C4-2B (cell line): ENCODE measurements at regions not wholly inside any gene's neighbourhood (a gene's known extent, or its start where the extent isn't known, plus 50 kb on each side); places are given as distances from the start of the nearest gene placed in this dataset.

Experiments
- H3K27ac ChIP-seq: fragments of 450-650 bp; 2 replicates; pipeline ENCODE4 v1.5.1; 2017
- ZFX ChIP-seq: fragments of 450-650 bp; IDR thresholded peaks from 2 replicates; pipeline ENCODE4 v1.6.1; 2017
- TF ChIP-seq, protein P1 (sequence below): fragments of 450-650 bp; conservative IDR thresholded peaks from 2 replicates; pipeline ENCODE4 v1.5.1; 2017; ENCODE audit warnings: mild to moderate bottlenecking

DNA sequence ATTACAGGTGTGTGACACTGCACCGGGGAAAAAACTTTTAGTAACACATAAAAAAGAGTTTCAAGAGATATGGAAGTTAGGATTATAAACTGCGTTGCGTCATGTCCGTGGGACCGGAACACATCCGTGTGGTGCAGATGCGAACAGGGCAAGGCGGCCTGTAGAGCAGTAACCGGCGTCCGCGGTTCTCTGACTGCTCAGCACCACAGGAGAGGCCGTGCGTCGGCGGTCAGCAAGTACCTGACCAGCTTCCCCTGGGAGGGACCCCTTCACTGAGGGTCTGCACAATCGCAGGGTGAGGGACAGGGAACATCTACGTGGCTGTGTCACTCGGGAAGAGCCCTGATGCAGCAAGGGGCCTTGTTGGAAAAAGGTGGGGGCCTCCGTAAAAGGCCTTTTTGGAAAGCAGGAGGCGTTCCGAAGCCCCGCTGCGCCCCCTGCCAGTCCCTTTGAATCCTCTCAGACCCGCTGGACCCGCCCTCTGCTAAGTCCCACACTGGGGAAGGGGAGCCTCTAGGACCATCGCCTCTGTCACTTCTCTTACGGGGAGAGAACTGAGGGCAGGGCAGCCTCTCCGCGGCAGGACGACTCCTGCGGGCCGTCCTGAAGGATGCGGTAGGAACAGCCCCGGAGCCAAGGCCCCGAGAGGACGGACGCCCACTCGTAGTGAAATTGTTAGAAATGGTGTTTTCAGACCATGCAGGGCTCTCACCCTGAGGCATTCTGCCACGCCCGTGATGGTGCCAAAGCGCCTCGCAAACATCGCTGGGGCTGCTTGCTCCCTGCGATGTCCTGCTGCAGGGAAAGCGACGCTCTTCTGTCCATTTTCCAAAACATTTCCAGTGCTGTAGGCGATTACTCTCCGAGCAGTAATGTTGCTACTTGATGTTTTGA is 771.6 kb upstream of the COBL start:
- TF ChIP-seq, protein P1, sequence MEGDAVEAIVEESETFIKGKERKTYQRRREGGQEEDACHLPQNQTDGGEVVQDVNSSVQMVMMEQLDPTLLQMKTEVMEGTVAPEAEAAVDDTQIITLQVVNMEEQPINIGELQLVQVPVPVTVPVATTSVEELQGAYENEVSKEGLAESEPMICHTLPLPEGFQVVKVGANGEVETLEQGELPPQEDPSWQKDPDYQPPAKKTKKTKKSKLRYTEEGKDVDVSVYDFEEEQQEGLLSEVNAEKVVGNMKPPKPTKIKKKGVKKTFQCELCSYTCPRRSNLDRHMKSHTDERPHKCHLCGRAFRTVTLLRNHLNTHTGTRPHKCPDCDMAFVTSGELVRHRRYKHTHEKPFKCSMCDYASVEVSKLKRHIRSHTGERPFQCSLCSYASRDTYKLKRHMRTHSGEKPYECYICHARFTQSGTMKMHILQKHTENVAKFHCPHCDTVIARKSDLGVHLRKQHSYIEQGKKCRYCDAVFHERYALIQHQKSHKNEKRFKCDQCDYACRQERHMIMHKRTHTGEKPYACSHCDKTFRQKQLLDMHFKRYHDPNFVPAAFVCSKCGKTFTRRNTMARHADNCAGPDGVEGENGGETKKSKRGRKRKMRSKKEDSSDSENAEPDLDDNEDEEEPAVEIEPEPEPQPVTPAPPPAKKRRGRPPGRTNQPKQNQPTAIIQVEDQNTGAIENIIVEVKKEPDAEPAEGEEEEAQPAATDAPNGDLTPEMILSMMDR = no peak
- TF ChIP-seq ZFX = no peak
- H3K27ac ChIP-seq = no peak overlapping the region

DNA sequence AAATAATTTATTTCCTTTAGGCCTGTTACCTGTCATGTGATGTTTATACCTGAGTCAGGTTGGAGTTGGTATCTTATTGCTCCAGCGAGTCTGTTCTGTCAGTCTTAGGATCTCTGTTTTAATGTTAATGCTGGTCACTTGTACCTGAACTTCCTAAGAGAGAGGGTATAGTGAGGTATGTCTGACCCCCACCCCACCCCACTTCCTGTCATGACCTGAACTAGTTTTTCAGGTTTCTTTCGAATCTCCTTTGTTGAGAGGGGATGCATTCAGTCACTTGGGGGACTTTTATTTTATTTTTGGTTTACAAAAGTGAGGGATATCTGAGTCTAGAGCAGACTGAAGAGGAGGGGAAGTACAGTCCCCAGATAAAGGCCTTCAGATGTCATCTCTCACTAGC is 769.0 kb upstream of the COBL start:
- no peak overlapping the region for H3K27ac ChIP-seq
- TF ChIP-seq, protein P1 = no peak
- TF ChIP-seq ZFX = no peak

DNA sequence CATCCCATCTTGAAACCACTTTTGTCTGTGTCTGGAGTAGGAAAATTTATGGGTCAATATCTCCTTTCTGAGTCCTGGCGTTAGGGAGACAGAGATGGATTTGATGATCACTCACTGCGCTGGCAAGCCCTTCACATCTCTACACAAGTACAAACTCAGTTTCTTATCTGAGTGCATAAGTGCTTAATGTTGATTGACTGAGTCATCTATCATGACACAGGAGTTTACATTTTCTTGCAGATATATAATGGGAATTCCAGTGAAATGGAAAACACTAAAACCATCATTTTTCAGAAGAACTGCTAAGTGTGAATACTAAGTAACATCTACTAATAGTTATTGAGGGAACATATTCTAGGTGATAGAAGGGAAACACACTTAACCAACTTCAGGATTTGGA is 763.9 kb upstream of the COBL start:
- TF ChIP-seq, protein P1 = no peak
- TF ChIP-seq ZFX = no peak
- H3K27ac ChIP-seq = no peak overlapping the region

DNA sequence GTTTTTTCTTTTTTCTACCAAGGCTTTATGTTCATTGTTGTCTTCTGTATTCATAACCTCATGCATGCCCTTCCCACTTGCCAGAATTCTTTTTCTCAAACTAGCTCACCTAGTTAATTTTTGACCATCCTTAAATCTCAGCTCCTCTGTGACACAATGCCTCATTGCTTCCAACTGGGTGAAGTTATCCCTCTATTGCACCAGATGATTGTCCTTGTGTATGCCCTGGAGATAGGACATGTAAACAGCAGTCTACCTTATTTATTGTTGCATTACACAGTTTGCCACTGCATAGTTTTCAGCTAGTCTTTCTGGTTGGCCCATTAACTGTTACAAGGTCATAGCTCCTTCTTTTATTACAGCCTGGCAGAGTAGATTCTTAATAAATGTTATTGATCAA is 763.1 kb upstream of the COBL start:
- TF ChIP-seq ZFX = no peak
- TF ChIP-seq, protein P1 = no peak

DNA sequence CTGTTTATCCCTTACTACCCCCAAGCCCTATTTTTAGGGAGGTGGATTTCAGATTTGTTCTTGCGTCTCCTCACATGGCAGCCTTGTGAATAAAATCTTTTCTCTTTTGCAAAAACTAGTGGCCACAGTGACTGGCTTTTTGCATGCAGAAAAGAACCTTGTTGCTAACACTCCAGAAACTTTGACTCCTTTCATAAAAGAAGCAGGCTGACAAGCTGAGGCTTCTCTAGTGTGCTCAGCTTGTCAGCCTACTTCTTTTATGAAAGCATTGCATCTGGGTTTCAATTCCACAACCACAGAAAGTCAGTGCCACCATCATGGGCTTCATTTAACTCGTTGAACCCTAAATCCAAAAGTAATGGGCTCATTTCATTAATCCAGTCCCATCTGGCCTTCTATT is 761.0 kb upstream of the COBL start:
- H3K27ac ChIP-seq = no peak overlapping the region
- no peak for TF ChIP-seq ZFX
- TF ChIP-seq, protein P1 = no peak

More for the DNA sequence above, 763.1 kb upstream of the COBL start:
- H3K27ac ChIP-seq = no peak overlapping the region

DNA sequence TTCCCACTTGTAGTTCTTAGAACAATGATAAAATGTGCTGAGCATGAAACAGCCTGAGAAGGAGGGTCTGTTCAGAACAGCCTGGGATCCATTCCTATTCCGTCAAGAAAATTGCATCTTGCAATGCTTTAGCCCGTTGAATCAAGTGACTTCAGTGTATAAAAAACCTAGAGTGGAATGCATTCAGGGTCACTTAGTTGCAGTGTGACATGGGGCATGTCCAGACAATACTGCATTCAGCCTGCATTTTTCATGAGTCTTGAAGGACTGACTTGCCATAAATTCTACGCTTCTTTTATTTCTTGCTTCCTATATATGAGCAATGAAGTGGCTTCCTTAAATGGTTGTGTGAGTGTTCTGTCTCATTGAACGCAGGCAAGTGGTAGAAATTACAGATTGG is 758.3 kb upstream of the COBL start:
- no peak overlapping the region for H3K27ac ChIP-seq
- TF ChIP-seq, protein P1 = no peak
- TF ChIP-seq ZFX = no peak

DNA sequence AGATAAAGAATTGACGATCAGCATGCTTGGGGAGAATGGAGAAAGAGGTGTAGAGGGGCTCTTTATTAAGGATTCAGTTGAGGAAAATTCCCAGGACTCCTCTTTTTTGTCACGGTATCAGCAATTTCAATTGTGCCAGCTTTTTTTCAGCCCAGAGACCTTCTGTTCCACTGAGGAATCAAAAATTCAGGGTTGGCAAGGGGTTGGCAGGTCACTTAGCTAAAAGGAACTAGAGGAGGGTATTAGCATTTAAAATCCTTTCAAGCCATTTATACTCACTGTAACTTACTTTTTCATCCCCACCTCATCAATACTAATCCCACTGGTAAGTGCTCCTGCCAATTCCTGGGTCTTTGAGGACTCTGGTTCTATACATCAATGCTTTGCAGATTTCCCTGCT is 757.5 kb upstream of the COBL start:
- no peak overlapping the region for H3K27ac ChIP-seq
- TF ChIP-seq ZFX = no peak
- TF ChIP-seq, protein P1 = no peak
